ENCODE measurements at regions not wholly inside any gene's neighbourhood (a gene's known extent, or its start where the extent isn't known, plus 50 kb on each side); places are given as distances from the start of the nearest gene placed in this dataset.

- no peak overlapping the region for H2AFZ ChIP-seq (ENCODE audit: low read depth, low read length, severe bottlenecking)
- no peaks in the 10 kb centered on the region for H3K9me2 ChIP-seq (replicated peaks; ENCODE audit: insufficient read depth, low read length)
- no peaks in the 10 kb centered on the region for H3K79me2 ChIP-seq (ENCODE audit: insufficient read depth, low read length)
- H3F3A ChIP-seq (ENCODE audit: insufficient read depth) = no peaks in the 10 kb centered on the region
- no peak overlapping the region for H3K27ac ChIP-seq (ENCODE audit: low read depth, low read length)
- no peaks in the 10 kb centered on the region for H3K36me3 ChIP-seq (ENCODE audit: low read length)
- H3K4me3 ChIP-seq (ENCODE audit: insufficient read depth, low read length, poor library complexity, severe bottlenecking) = no peak overlapping the region
- no peak overlapping the region for H3K4me2 ChIP-seq (ENCODE audit: low read depth, low read length, poor library complexity, severe bottlenecking)
- H3K9me3 ChIP-seq (ENCODE audit: insufficient read depth, low read length) = no peaks in the 10 kb centered on the region
- no peaks in the 10 kb centered on the region for H4K20me1 ChIP-seq (ENCODE audit: low read depth, low read length)
- no peaks in the 10 kb centered on the region for H3K27me3 ChIP-seq (ENCODE audit: low read length)
- no peak for TF ChIP-seq CTCF (IDR thresholded peaks at IDR 0.05; ENCODE audit: insufficient read depth, low read length, poor library complexity, severe bottlenecking)
- TF ChIP-seq EZH2phosphoT487 (conservative IDR thresholded peaks at IDR 0.05; ENCODE audit: low read length) = no peak
- no peak overlapping the region for H3K9ac ChIP-seq (ENCODE audit: low read length)
These were observed 140.6 kb upstream of the PRLR start for GRCh38 chr5:35370871-35371270.

GRCh38 chr5:35369965-35370790 is 139.9 kb upstream of the PRLR start:
- Histone ChIP-seq H3K79me2 (ENCODE audit: insufficient read depth, low read length) (no peaks in the 10 kb centered on the region), H3K9ac (ENCODE audit: low read length) (no peak overlapping the region), H3K36me3 (ENCODE audit: low read length) (no peaks in the 10 kb centered on the region), H3K9me3 (ENCODE audit: insufficient read depth, low read length) (no peaks in the 10 kb centered on the region), H2AFZ (ENCODE audit: low read depth, low read length, severe bottlenecking) (no peak overlapping the region), H3K27ac (ENCODE audit: low read depth, low read length) (no peak overlapping the region), H3K4me3 (ENCODE audit: insufficient read depth, low read length, poor library complexity, severe bottlenecking) (no peak overlapping the region), H3K4me2 (ENCODE audit: low read depth, low read length, poor library complexity, severe bottlenecking) (no peak overlapping the region), H4K20me1 (ENCODE audit: low read depth, low read length) (no peaks in the 10 kb centered on the region), H3K9me2 (replicated peaks; ENCODE audit: insufficient read depth, low read length) (no peaks in the 10 kb centered on the region), H3F3A (ENCODE audit: insufficient read depth) (no peaks in the 10 kb centered on the region), H3K27me3 (ENCODE audit: low read length) (no peaks in the 10 kb centered on the region)
- no peak for TF ChIP-seq CTCF (IDR thresholded peaks at IDR 0.05; ENCODE audit: insufficient read depth, low read length, poor library complexity, severe bottlenecking)
- TF ChIP-seq EZH2phosphoT487 (conservative IDR thresholded peaks at IDR 0.05; ENCODE audit: low read length) = no peak

- no peak overlapping the region for H3K4me3 ChIP-seq (ENCODE audit: insufficient read depth, low read length, poor library complexity, severe bottlenecking)
- H4K20me1 ChIP-seq (ENCODE audit: low read depth, low read length) = no peaks in the 10 kb centered on the region
- H3K36me3 ChIP-seq (ENCODE audit: low read length) = no peaks in the 10 kb centered on the region
- H3K27me3 ChIP-seq (ENCODE audit: low read length) = no peaks in the 10 kb centered on the region
- H3K4me2 ChIP-seq (ENCODE audit: low read depth, low read length, poor library complexity, severe bottlenecking) = no peak overlapping the region
- no peaks in the 10 kb centered on the region for H3K9me2 ChIP-seq (replicated peaks; ENCODE audit: insufficient read depth, low read length)
- H3K9ac ChIP-seq (ENCODE audit: low read length) = no peak overlapping the region
- no peaks in the 10 kb centered on the region for H3F3A ChIP-seq (ENCODE audit: insufficient read depth)
- no peak overlapping the region for H3K27ac ChIP-seq (ENCODE audit: low read depth, low read length)
- no peaks in the 10 kb centered on the region for H3K9me3 ChIP-seq (ENCODE audit: insufficient read depth, low read length)
- TF ChIP-seq EZH2phosphoT487 (conservative IDR thresholded peaks at IDR 0.05; ENCODE audit: low read length) (no peak), CTCF (IDR thresholded peaks at IDR 0.05; ENCODE audit: insufficient read depth, low read length, poor library complexity, severe bottlenecking) (no peak)
- no peaks in the 10 kb centered on the region for H3K79me2 ChIP-seq (ENCODE audit: insufficient read depth, low read length)
- no peak overlapping the region for H2AFZ ChIP-seq (ENCODE audit: low read depth, low read length, severe bottlenecking)
These were observed 137.2 kb upstream of the PRLR start for GRCh38 chr5:35367526-35367925.
